Activated CD4-positive, alpha-beta T cell treated with anti-CD3 and anti-CD28 coated beads, Interleukin-2, amount 10 ng/mL, durations not matched to agents 24 days and 14 days (primary cell): ENCODE measurements at regions not wholly inside any gene's neighbourhood (a gene's known extent, or its start where the extent isn't known, plus 50 kb on each side); places are given as distances from the start of the nearest gene placed in this dataset.
"Not testable (repeated sequence)": the region's sequence is repeated elsewhere in the genome, so short reads cannot be mapped to it uniquely, and the experiment has no call there.

Experiments used
- DNase-seq: peaks from one replicate; pipeline ENCODE4 v3.0.0; 2022
- H3K27ac Mint-ChIP-seq: one replicate; pipeline ENCODE4 v1.8.0; 2022; ENCODE audit warnings: mild to moderate bottlenecking, mixed read lengths
- H3K27me3 Mint-ChIP-seq: one replicate; pipeline ENCODE4 v1.8.0; 2022; ENCODE audit warnings: mixed read lengths
- H3K36me3 Mint-ChIP-seq: one replicate; pipeline ENCODE4 v1.8.0; 2022; ENCODE audit warnings: low read depth, mild to moderate bottlenecking, mixed read lengths
- H3K4me1 Mint-ChIP-seq: one replicate; pipeline ENCODE4 v1.8.0; 2021; ENCODE audit warnings: mixed read lengths
- H3K4me3 Mint-ChIP-seq: one replicate; pipeline ENCODE4 v1.8.0; 2022; ENCODE audit warnings: mild to moderate bottlenecking, moderate library complexity, mixed read lengths
- H3K9me3 Mint-ChIP-seq: one replicate; pipeline ENCODE4 v1.8.0; 2021; ENCODE audit warnings: mixed read lengths
- intact Hi-C: fragments of 100-400 bp; cut with micrococcal nuclease; formaldehyde crosslinking; loops from one replicate; pipeline ENCODE4 v1.15.1; 2023

DNA sequence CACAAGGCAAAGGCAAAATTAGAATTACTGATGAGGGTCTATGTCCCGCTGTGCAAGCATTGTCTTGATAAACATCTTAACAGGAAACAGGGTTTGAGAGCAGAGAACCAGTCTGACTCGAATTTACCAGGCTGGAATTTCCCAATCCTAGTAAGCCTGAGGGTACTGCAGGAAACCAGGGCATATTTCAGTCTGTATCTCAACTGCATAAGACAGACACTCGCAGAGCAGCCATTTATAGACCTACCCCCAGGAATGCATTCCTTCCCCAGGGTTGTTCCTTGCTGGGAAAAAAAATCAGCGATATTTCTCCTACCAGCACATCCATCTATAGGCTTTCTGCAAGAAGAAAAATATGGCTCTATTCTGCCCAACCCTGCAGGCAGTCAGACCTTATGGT, 283.8 kb upstream of the ATXN7L3B start:
- H3K4me3 Mint-ChIP-seq, H3K4me1 Mint-ChIP-seq, H3K36me3 Mint-ChIP-seq, H3K27me3 Mint-ChIP-seq, DNase-seq, H3K9me3 Mint-ChIP-seq, intact Hi-C loops, H3K27ac Mint-ChIP-seq: not testable (repeated sequence)

DNA sequence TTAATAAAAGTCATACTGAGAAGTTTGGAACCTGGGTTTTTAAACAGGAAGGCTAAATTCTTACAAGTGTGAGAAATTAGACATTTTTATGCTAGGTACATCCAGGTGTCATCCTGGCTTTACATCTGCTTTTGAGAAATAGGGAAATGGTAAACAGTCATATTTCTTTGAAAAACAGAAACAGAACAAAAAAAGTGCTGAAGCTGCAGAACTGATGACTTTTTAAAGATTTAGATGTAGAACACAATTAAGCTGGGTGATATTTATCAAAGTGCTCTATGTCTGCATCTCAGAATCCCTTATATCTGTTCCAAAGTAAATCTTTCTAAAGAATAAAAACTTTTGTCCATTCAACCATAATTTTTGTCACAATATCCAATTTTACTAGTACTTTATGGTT, 282.9 kb upstream of the ATXN7L3B start:
- Mint-ChIP-seq H3K27ac (no peak overlapping the region), H3K9me3 (no peaks in the 10 kb centered on the region), H3K36me3 (no peaks in the 10 kb centered on the region), H3K4me1 (no peaks in the 10 kb centered on the region), H3K27me3 (no peaks in the 10 kb centered on the region), H3K4me3 (no peak overlapping the region)
- DNase-seq, result no peak
- intact Hi-C loops, result no loop called here

DNA sequence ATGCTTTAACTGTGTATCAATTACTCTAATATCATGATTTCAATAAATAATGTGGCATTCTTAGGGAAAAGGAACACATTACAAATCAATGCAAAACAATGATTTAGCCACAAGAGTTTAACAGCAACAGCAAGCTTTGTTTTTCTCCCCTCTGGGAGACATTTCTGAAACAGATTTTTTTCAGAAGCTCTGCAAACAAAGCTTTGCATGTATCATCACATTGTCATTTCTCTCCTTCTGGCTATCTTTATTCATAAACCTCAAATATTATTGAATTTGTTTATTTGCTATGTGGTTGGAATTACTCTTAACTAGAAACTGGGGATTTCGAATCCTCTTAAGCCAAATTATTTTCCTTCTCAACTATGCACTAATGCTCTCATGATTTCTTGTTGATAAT, 278.4 kb upstream of the ATXN7L3B start:
- H3K4me3 Mint-ChIP-seq, result no peak overlapping the region
- H3K27me3 Mint-ChIP-seq, result no peaks in the 10 kb centered on the region
- no peaks in the 10 kb centered on the region for H3K36me3 Mint-ChIP-seq
- no peak for DNase-seq
- no peaks in the 10 kb centered on the region for H3K4me1 Mint-ChIP-seq
- H3K9me3 Mint-ChIP-seq, result no peaks in the 10 kb centered on the region
- intact Hi-C loops, result no loop called here
- no peak overlapping the region for H3K27ac Mint-ChIP-seq

DNA sequence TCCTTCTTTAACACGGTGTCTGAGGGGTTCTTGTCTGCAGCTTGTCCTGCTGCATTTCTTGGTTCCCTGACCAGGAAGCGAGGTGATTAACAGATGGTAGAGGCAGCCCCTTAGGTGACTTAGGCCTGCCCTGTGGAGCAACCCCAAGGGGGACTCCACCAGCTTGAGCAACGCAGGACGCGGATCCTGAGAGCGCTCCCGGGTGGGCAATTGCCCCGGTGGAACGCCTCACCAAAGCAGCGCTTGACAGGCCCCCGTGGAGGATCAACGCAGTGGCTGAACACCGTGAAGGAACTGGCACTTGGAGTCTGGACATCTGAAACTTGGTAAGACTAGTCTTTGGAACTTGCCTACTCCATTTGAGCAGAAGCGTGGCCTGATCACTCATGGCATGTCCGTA, 272.9 kb upstream of the ATXN7L3B start:
- Mint-ChIP-seq H3K27me3 (no peaks in the 10 kb centered on the region), H3K27ac (no peak overlapping the region), H3K4me3 (no peak overlapping the region), H3K36me3 (no peaks in the 10 kb centered on the region), H3K9me3 (no peaks in the 10 kb centered on the region), H3K4me1 (no peaks in the 10 kb centered on the region)
- no peak for DNase-seq
- intact Hi-C loops, result loop anchor here (5.0 kb wide), 1 partner anchor 497 kb away; no protein-coding TSS in a partner anchor

DNA sequence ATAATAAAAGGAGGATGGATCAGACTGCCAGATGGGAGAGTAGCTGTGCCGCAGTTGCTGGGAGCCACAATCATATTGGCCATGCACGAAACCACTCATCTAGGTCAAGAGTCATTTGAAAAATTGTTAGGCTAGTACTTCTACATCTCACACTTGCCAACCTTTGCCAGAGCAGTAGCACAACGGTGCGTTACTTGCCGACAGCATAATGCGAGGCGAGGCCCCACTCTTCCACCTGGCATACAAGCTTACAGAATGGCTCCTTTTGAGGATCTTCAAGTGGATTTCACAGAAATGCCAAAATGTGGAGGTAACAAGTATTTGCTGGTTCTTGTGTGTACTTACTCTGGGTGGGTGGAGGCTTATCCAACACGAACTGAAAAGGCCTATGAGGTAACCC, 268.3 kb upstream of the ATXN7L3B start:
- H3K36me3 Mint-ChIP-seq, DNase-seq, H3K27ac Mint-ChIP-seq, H3K4me3 Mint-ChIP-seq, H3K9me3 Mint-ChIP-seq, intact Hi-C loops, H3K4me1 Mint-ChIP-seq, H3K27me3 Mint-ChIP-seq: not testable (repeated sequence)

DNA sequence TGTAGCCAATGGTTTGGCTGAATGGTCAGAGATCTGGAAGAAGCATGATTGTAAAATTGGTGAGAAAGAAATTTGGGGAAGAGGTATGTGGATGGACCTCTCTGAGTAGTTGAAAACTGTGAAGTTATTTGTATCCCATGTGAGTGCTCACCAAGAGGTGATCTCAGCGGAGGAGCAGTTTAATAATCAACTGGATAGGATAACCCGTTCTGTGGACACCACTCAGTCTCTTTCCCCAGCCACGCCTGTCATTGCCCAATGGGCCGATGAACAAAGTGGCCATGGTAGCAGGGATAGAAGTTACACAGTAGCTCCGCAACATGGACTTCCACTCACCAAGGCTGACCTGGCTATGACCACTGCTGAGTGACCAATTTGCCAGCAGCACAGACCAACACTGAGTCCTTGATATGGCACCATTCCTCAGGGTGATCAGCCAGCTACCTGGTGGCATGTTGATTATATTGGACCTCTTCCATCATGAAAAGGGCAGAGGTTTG, 257.4 kb upstream of the ATXN7L3B start:
- Mint-ChIP-seq H3K27me3 (no peaks in the 10 kb centered on the region), H3K27ac (no peak overlapping the region)
- intact Hi-C loops, result no loop called here

DNA sequence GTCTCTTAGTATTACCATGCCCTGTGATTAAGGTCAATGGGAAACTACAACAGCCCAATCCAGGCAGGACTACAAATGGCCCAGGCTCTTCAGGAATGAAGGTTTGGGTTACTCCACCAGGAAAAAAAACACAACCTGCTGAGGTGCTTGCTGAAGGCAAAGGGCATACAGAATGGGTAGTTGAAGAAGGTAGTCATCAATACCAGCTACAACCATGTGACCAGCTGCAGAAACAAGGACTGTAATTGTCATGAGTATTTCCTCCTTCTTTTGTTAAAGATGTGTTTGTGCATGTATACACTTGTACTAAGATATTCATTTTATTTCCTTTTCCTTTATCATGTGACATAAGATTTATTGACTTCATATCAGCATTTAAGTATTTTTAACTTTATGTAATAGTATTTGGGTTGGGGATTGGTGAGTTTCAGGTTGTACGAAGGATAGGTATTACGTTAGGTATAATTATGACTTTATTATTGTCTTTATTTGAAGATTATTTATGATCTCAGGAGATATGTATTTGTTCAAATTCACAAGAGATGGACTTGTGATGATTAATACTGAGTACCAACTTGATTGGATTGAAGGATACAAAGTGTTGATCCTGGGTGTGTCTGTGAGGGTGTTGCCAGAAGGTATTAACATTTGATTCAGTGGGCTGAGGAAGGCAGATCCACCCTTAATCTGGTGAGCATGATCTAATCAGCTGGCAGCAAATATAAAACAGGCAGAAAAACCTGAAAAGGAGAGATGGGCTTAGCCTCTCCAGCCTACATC, 256.0 kb upstream of the ATXN7L3B start:
- H3K27ac Mint-ChIP-seq, H3K4me1 Mint-ChIP-seq, H3K27me3 Mint-ChIP-seq, H3K36me3 Mint-ChIP-seq, H3K9me3 Mint-ChIP-seq, intact Hi-C loops, H3K4me3 Mint-ChIP-seq, DNase-seq: not testable (repeated sequence)

More for the DNA sequence above, 257.4 kb upstream of the ATXN7L3B start:
- no peaks in the 10 kb centered on the region for H3K9me3 Mint-ChIP-seq
- no peaks in the 10 kb centered on the region for H3K36me3 Mint-ChIP-seq
- H3K4me1 Mint-ChIP-seq, result no peaks in the 10 kb centered on the region
- DNase-seq, result no peak
- H3K4me3 Mint-ChIP-seq, result no peak overlapping the region

DNA sequence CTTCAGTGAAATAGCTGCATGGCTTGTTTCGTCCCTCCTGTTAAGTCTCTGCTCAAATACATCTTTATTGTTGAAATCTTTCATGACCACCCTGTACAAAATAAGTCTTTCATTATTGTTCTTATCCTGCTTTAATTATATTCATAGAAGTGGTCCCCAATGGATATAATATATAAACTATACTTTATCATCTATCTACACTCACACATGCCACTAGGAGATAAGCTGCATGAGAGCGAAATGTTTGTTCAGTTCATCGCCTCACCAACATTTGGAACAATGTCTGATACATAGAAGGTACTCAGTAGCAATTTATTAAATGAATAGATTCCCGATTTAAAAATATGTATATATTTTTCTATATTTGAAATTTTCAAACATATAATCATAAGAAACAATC, 254.0 kb upstream of the ATXN7L3B start:
- no peak for DNase-seq

DNA sequence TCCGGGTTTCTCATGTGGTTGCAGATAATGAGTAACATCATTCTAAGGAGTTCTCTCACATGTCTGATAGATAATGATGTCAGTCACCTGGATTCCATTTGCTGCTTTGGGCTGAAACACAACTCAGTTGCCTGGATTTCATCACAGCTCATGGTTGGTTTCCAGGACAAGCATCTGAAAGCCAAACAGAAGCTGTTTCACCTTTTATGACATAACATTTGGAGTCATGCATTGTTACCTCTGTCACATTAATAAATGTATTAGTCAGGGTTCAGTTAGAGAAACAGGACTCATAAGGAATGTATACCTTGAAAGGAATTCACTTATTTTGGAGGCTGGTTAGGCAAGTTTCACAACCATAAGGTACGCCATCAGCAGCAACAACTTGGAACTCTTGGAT, 251.9 kb upstream of the ATXN7L3B start:
- Mint-ChIP-seq H3K36me3 (no peaks in the 10 kb centered on the region), H3K27ac (no peak overlapping the region), H3K9me3 (no peaks in the 10 kb centered on the region), H3K27me3 (no peaks in the 10 kb centered on the region), H3K4me3 (no peak overlapping the region), H3K4me1 (no peaks in the 10 kb centered on the region)
- intact Hi-C loops, result no loop called here
- DNase-seq, result no peak

More for the DNA sequence above, 254.0 kb upstream of the ATXN7L3B start:
- Mint-ChIP-seq H3K27ac (no peak overlapping the region), H3K9me3 (no peaks in the 10 kb centered on the region), H3K27me3 (no peaks in the 10 kb centered on the region), H3K4me3 (no peak overlapping the region), H3K36me3 (no peaks in the 10 kb centered on the region), H3K4me1 (no peaks in the 10 kb centered on the region)
- intact Hi-C loops, result no loop called here

DNA sequence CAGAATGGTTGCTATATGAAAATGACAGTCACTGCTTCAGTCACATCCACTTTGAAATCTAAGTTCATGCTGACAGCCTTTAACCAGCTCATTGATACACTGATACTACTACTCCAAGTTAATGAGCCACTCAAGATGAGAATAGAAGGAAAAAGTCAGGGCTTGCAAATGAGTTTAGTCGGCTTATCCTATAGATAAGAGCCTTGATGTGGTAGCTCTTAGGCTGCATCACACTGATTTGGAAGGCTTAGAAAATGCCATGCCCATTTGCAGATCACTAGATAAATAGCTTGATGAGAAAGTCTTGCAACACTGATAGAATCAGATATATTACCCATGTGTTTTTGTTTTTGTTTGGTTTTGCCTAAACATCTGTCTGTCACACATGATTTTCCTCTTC, 251.4 kb upstream of the ATXN7L3B start:
- Mint-ChIP-seq H3K9me3 (no peaks in the 10 kb centered on the region), H3K27ac (no peak overlapping the region), H3K36me3 (no peaks in the 10 kb centered on the region), H3K27me3 (no peaks in the 10 kb centered on the region), H3K4me3 (no peak overlapping the region), H3K4me1 (no peaks in the 10 kb centered on the region)
- DNase-seq, result no peak
- intact Hi-C loops, result no loop called here

DNA sequence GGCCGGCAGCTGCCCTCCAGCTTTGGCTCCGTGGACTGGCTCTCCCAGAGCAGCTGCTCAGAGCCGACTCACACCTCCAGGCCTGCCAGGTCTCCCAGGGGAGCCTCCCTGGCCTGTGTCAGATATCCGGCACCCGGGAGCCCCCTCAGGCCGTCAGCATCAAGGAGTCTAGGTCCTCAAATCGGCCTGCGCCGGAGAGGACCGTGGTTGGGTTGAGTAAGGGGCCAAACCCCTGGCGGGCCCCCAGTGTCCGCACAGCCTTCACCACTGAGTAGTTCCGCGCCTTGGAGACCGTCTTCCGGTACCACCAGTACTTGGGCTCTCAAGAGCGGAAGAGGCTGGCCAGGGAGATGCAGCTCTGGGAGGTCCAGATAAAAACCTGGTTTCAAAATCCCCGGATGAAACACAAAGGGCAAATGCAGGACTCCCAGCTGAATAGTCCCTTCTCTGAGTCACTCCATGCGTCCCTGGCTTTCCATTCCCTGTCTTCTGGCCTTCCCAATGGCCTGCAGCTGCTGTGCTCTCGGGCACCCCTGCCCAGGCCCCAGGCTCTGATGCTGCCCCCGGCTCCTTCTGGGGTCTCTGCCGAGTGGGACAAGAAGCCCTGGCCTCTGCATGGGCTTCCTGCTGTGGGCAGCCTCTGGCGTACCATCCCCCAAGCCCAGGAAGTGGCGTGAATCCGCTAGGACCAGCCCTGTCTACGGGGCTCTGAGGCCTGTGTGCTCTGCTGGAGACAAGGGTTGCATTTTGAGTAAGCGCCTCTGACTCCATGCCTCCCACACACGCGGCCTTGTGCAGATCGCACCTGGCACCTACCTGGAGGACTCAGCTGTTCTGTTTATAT, 245.1 kb upstream of the ATXN7L3B start:
- DNase-seq, result no peak
- Mint-ChIP-seq H3K27me3 (no peaks in the 10 kb centered on the region), H3K27ac (no peak overlapping the region), H3K4me3 (no peak overlapping the region), H3K36me3 (no peaks in the 10 kb centered on the region), H3K9me3 (no peaks in the 10 kb centered on the region), H3K4me1 (no peaks in the 10 kb centered on the region)
- intact Hi-C loops, result no loop called here

DNA sequence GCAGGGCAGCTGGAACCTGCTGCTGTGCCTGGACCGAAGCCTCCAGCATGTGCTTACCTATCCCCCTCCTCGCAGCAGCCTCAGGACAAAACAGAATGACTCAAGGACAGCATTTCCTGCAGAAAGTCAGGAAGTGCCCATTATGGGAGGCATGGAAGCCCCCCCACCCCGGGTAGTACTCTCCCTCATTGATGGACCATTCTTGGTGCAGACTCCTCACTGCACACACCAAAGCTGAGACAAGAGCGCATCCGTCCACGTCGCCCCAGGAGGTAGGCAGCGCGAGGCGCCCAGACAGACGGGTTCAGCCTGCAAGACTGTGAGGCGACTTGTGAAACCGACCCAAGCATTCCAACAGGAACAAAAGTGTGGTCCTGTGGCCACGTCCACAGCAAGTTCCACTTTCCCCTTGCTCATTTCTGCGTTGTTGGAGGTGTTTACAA, 243.9 kb upstream of the ATXN7L3B start:
- intact Hi-C loops, result no loop called here
- DNase-seq, result no peak
- no peaks in the 10 kb centered on the region for H3K27me3 Mint-ChIP-seq
- H3K36me3 Mint-ChIP-seq, result no peaks in the 10 kb centered on the region
- H3K4me1 Mint-ChIP-seq, result no peaks in the 10 kb centered on the region
- no peak overlapping the region for H3K27ac Mint-ChIP-seq
- H3K4me3 Mint-ChIP-seq, result no peak overlapping the region
- H3K9me3 Mint-ChIP-seq, result no peaks in the 10 kb centered on the region

DNA sequence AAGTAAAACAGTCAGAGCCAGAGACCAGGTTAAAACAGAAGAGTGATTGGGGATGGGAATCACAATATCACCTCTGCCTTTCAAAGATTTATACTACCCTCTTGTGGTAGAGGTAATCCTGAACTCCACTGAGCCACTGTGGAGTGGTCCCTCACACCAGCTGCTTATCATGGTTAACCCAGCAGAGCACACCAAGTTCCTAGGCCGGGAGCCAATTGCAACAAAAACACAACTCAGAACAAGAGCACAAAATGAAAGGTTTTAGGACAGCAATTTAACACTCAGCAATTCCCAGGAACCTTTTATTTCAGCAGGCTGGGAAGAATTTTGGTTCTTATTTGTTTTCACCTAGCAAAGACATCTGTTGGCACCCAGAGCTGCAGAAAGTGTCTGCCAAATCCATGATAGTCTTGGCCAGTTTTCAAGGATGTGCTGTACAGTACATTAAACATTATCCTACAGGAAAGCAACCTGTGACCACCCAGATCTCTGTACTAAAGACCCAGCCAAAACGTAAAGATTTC, 220.5 kb upstream of the ATXN7L3B start:
- Mint-ChIP-seq H3K4me1 (no peaks in the 10 kb centered on the region), H3K4me3 (no peak overlapping the region), H3K9me3 (no peaks in the 10 kb centered on the region), H3K27me3 (no peaks in the 10 kb centered on the region), H3K36me3 (no peaks in the 10 kb centered on the region), H3K27ac (no peak overlapping the region)
- no peak for DNase-seq
- intact Hi-C loops, result no loop called here

DNA sequence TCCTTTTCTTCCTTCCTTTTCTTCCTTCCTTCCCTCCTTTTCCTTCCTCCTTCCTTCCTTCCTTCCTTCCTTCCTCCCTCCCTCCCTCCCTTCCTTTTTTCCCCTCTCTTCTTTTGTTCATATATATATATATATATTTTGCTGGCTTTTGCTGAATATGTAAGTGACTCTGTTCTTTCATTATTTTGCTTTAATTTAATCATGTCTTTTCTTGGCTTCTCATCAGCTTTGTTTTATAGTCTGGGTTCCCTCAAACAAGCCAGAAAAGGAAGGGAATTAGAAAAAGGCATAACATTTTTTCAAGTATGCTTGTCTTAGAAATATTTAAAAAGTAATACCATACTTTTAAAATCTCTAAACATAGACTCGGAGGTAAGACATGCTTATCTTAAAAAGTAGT, 219.9 kb upstream of the ATXN7L3B start:
- no peak overlapping the region for H3K27ac Mint-ChIP-seq
- H3K4me3 Mint-ChIP-seq, result no peak overlapping the region
- no peaks in the 10 kb centered on the region for H3K36me3 Mint-ChIP-seq
- H3K4me1 Mint-ChIP-seq, result no peaks in the 10 kb centered on the region
- DNase-seq, result no peak
- no peaks in the 10 kb centered on the region for H3K27me3 Mint-ChIP-seq
- no peaks in the 10 kb centered on the region for H3K9me3 Mint-ChIP-seq
- intact Hi-C loops, result no loop called here
